Cerebellar nuclear complex (tissue), 1 donor: ENCODE measurements at regions not wholly inside any gene's neighbourhood (a gene's known extent, or its start where the extent isn't known, plus 50 kb on each side); places are given as distances from the start of the nearest gene placed in this dataset.
"Not testable (repeated sequence)": the region's sequence is repeated elsewhere in the genome, so short reads cannot be mapped to it uniquely, and the experiment has no call there.

ENCODE experiments used
- DNase-seq, 2 experiments: peaks; one replicate each; lab custom pipeline; 2025; lab: John Stamatoyannopoulos, UW

DNA sequence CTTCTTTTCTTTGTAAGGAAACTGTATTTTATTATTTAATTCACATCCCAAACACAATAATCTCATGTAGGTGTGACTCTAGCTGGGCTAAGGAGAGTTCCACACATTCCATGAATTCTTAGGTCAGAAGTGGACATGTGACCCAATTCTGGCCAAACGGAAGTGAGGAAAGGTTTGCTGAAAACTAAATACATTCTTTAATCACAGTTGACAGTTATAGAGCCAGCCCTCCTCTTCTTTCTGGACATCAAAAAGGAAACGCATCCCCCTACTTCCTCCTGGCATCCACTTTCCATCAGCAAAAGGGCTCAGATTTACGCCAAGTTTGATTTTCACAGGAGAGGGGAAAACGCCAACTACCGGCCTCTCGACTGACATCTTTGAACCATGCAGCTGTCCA, 774.4 kb upstream of the POM121L12 start:
- no peak for DNase-seq

DNA sequence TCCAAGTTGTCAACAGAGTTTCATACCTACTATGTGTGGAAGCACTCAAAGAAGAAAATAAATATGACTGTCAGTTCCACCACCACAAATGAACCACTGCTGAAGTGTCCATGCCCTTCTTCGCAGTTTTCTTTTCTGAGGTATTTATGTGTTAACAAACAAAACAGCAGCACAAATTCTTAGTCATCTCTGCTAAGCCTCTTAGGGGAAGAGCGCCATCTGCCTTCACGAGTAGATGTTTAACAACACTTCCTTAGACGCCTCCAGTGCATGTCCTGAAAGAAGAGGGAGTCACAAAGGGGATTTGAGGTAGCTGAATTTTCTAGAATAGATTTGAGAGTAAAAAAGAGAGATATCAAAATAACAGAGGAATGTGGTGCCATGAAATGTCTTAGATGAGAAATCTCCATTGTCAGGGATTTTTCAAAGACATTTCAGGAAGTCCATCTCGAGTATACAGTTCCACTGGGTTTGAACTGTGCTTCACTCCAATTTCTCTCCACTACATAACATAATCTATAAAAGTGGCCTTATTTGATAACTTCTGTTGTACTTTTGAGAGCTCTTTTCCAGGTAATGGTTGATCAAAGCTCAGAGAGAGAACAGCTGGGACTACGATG, 775.3 kb upstream of the POM121L12 start:
- DNase-seq = no peak

DNA sequence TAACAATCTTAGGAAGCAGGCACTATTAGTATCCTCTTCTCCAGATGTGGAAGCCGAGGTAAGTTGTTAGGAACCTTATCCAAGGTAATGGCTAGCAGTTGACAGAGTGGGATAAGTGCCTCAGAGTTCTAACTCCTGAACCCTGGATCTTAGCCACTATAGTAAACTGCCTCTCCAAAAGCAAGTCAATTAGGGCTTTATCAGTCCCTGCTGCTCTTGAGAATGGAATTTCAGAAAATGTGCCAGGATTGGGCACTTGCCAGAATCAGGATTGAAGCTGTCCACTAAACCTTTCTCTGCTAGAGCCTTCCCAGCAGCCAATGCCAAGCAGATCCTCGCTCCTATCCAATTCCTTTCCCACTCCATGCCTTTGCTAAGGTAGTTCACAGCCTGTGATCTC, 777.5 kb upstream of the POM121L12 start:
- no peak for DNase-seq

DNA sequence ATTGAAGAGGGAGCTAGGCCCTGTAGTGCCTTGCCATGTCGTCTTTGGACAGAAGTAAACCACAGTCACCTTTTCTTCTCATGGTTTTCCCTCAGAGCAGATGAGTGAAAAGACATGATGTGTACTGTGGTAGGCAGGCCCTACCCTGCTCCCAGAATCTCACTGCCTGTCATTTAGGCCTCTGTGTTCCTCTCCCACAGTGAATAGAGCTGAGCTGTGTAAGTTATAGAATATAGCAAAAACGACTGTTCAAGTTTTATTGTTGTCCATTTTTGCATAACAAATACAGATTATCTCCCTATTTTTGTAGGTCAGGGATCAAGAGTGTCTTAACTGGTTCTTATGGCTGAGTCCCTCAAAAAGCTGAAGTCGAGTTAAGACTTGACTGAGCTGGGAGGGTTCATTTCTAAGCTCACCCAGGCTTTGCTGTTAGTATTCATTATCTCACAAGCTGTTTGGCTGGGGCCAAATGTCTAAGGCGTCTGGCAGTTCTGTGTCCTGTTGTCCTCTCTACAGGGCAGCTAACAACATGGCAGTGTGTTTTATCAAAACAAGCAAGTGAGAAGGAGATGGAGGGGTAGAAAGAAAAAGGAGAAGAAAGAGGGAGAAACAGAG, 780.9 kb upstream of the POM121L12 start:
- DNase-seq = no peak

DNA sequence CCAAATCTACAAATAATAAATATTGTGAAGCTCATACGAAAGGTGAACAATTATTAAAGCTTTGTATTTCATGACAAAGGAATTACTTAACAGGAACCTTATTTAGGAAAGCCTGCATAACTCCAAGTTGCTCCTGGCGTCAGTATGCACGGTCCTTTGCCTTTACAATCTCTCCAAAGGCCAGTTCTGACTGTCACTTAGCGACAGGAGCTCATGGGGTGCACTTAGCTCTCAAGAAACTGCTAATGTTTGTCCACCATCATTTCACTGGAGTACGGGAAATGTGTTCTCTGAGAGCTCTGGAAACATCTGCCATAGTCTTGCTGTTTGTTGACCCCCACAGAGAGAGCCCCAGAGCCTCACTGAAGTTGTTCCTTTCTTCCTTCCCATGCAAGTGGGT, 781.5 kb upstream of the POM121L12 start:
- DNase-seq = no peak

DNA sequence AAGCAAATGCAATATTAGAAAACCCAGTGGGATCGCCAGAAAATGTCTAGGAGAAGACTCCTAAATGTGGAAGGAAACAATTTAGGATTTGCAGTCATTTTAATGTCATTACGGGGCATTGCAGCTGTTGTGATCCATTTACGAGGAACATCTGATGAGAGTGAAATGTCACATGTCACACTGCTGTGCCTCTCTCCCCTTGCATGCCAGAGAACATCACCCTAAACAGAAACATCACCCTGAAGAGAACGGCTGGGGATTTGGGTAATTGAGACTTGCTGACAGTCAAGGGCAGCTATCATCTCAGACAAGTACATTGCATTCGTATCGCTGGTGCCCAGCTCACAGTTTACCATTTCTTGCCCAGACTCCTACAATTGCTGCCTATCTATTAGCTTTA, 785.7 kb upstream of the POM121L12 start:
- DNase-seq = no peak

DNA sequence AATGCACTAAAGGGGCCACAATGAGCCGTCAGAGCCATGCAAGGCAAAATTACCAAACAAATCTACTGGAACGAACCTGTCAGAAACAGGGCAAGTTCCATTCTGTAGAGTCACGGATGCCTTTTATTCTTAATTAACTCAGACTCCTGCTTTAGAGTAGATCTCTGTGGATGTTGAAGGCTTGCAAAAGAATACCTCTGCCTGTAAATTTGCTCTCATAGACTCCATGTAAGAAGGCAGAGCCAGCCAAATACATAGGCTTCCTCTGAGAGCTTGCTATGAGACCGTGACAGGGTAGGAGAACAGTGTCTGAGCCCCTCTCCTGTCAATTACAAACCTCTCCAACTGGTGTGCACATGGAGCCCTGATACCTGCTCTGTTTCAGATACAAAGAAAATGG, 787.9 kb upstream of the POM121L12 start:
- DNase-seq = no peak

DNA sequence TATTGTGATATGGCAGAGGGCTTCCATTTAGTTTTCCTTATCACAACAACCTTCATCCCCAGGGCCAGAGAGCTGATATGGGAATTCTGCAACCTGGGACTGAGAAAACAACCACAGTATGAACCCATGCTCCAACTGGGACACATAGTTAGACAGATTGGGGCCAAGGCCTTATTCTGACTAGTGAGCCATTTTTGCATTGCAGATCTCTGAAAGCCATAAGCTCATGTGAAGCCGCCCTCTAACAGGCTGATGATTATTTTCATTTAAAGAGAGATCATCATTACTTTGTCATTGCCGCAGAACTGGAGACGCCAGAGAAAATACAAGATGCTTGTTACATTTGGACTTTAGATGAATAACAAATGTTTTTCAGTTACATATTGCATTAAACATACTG, 791.7 kb upstream of the POM121L12 start:
- no peak for DNase-seq

DNA sequence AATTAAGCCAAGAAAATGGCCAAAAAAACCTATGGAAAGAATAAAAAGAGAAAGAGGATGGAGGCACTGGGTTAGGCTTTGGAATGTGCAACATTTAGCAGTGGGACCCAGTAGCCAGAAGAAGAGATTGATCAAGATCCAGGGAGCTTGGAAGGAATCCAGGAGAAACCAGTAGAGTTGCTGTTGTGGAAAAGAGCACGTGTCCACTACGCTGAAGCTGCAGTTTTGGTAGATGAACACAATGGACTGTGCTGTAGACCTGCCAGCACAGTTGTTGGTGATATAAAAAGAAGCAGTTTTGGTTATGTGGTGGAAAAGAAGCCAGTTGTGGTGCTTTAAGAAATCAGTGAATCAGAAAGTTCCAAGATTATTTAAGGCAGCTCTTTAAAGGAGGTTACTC, 802.2 kb upstream of the POM121L12 start:
- no peak for DNase-seq

DNA sequence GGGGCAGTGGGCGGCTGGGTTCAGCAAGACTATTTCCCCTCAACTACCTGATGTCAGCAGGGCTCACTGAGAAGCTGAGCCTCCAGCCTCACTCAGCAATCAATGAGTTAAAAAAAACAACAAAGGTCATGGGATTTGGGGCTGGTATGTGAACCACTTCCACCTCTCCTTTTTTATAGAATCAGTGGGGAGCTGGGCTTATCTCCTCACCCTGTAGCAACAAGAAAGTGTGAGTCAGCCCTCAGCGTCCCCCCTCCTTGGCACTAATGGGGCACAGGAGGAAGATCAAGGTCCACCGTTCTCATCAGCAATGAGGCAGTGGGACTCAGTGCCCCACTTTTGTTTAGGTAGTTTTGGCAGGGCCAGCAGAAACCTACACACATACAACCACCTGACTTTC, 823.5 kb upstream of the POM121L12 start:
- no peak for DNase-seq

DNA sequence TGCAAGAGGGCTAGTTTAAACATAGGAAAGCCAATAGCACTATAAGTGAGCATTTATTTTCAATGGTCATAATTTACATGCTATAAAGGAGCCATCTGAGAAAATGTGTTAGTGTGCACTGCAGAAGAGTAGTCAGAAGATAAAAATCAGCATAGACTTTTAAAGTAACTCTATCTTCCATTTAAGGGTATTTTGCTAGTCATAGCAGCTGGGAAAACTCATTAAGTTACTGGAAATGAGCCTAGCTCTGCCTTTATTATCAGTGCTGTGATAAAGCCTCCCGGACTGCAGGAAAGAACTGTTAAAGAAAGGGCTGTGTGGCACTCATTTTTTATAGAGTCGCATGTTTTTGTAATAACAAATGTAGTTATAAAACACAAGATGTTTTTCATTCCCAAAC, 825.8 kb upstream of the POM121L12 start:
- no peak for DNase-seq

DNA sequence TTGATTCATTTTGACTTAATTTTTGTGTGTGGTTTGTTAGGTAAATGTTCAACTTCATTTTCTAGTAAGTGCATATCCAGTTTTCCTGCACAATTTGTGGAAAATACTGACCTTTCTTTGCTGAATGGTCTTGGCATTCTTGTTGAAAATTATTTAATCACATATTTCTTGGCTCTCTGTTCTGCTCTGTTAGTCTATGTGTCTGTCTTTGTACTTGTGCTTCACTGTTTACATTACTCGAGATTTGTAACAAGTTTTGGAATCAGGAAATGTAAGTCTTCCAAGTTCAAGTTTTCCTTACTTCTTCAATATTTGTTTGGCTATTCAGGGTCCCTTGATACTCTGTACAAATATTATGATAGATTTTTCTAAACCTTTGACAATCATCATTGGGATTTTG, 838.2 kb upstream of the POM121L12 start:
- no peak for DNase-seq

DNA sequence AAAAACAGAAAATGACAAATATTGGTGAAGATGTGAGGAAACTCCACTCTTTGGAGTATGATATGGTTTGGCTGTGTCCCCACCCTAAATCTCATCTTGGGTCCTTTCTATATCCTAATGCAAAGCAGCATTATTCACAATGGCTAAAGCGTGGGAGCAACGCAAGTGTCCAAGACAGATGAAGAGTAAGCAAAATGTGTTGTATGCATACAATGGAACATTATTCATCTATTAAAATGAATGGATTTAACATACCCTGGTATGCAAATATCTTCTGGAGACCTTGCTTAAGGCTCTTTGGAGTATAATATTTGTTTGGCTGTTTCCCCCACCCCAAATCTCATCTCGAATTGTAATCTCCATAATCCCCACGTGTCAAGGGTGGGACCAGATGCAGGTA, 839.8 kb upstream of the POM121L12 start:
- no peak for DNase-seq

DNA sequence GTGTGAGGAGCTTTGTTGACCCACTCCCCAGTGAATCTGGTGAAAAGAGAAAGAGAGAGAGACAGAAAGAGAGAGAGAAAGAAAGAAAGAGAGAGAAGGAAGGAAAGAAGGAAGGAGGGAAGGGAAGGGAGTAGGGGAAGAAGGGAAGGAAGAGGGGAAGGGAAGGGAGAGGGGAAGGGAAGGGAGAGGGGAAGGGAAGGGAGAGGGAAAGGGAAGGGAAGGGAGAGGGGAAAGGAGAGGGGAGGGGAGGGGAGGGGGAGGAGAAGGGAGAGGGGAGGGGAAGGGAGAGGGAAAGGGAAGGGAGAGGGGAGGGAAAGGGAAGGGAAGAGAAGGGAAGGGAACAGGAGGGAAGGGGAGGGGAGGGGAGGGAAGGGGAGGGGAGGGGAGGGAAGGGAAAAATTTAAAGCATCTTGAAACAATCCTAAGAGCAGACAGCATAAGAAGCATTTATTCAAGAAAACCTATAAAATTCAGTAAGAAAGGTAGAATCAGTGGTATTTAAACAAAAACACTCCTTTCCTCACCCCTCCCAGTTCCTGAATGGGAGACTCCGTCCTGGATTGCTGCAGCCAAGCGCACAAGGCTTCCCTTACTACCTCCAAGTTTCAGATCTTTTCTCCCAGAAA, 846.2 kb upstream of the POM121L12 start:
- no peak for DNase-seq

DNA sequence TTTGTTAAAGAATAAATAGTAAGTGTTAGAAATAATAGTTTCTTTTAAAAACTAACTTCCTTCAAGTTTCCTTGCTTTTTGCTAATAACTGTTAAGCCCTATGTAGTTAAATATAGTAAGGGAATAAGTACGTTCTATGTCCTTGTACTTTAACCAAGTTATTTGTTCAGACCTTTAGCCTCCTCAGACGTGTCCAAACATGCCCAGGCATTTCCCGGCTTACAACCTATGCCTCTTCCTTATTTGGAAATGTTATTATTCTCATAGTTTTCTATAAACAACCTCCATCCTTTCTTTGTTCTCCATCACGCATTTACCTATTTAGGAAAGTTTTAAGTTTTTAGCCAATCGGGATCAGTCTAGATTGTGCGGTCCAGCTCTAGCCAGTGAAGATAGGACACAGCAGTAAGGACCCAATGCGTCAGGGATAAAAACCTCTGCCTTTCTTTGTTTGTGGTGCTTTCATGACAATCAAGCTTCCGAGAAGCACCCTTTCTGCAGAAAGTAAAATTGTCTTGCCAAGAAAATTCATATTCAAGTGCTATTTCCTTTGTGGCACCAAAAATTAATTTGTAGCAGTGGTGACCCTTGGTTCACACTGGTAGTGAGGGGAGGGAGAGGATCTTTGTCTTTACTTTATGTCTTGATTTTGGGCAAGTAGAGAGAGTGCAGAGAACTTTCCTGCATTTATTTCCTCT, 851.3 kb upstream of the POM121L12 start:
- DNase-seq = no peak

DNA sequence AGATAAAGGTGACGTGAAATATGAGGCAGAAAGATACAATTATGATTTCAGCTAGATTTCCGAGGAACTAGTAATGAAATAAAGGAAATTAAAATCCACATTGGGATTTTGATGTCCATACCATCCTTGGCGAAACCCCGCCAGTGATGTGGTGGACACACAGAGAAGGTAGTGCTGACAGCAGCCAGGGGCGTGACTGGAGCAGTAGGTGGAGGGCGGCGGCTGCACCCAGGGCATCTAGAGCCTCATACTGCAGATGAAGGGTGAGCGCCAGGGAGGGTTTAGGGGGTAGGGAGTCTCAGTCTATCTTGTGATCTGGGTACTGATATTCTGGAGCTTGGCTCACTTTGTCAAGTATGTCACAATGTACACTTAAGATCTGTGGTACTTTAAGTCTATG, 855.5 kb upstream of the POM121L12 start:
- no peak for DNase-seq

DNA sequence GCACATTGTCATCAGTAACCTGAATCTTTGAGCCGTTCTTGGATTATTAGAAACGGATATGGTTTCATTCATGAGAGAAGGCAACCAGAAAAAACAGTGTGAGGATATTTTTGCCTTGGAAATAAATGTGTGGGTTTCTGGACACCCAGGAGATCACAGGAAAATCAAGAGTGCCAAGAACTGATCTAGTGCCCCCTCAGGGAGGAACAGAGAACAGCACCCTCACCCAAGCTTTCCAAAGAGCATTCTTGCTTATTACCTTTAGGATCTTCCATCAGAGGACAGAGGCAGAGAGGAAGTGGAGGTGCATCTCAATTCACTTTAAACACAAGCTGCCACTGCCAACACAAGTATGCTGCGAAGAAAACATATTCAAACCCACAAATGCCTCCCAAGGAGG, 851.5 kb upstream of the COBL start:
- DNase-seq = no peak

DNA sequence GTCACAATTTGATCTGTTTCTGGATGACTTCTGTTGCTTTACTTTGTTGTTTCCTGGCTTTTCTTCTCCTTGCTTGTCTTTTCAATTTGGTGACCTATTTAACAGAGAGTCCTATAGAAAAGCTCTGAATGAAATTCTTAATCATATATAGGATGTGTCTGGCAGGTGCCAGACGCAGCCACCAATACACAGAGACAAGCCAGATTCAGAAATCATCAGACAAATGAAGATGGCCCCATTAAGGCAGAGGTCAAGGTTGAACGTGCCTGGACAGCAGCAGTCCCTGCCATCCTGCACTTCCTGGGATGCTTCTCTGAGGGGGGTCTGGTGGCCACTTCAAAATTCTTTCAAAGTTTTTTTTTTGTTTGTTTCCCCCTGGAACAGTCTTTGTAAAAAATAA, 846.7 kb upstream of the COBL start:
- no peak for DNase-seq

DNA sequence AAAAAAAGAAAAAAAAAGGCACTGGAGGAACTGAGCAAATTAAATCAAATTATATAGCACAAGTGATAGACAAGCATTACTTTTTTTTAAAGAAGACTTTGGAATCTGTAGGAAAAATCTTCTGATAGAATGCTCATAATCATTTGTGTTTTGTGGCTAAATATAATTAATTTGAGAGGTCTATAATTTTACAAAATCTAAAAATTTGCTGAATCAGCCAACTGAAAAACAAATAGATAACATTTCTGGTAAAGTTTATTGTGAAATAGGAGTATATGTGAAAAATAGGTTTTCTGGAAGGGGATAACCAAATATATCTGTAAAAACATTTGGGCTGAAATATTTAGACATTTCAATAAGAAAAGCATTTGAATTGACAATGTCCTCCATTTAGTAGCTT, 844.9 kb upstream of the COBL start:
- no peak for DNase-seq

DNA sequence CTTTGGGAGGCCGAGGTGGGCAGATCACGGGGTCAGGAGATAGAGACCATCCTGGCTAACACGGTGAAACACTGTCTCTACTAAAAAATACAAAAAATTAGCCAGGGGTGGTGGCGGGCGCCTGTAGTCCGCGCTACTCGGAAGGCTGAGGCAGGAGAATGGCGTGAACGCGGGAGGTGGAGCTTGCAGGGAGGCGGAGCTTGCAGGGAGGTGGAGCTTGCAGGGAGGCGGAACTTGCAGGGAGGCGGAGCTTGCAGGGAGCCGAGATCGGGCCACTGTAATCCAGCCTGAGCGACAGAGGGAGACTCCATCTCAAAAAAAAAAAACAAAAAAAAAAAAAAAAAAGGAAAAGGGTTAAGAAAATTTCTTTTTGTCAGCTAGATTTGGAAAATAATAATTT, 842.8 kb upstream of the COBL start:
- DNase-seq = not testable (repeated sequence)

DNA sequence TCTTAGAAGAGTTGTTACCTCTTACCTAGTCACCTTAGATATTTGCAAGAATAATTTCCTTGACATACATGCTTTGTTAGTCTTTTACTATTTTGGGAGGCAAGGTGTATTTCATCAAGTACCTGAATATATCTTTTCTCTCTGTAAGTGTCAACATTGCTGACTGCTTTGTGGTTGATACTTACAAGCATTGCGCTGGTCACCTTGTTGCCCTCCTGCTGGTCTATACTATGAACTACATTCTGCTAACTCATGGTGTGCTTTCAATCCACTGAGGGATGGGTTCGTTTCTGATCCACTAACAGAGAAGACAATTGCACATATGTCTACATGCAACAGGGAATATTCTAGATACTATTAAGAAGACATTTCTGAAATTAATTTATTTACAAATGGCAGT, 837.8 kb upstream of the COBL start:
- no peak for DNase-seq

DNA sequence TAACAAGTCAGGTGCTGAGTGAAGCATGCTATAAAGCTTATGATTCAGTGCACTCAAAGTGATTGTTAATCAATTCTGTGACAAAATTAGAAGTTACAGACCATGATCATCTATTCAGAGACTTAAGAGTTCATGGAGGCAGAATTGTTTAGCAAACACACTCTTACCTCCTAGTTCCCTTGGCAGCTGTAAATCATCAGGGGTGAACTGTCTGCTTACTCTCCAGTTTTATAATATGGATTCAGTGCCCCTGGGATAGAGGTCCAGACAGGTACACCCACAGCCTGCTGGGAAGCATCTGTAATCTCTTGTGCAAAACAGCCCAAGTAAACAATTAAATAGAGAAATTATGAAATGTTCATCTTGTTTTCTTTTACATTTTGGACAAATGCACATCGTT, 835.0 kb upstream of the COBL start:
- no peak for DNase-seq

DNA sequence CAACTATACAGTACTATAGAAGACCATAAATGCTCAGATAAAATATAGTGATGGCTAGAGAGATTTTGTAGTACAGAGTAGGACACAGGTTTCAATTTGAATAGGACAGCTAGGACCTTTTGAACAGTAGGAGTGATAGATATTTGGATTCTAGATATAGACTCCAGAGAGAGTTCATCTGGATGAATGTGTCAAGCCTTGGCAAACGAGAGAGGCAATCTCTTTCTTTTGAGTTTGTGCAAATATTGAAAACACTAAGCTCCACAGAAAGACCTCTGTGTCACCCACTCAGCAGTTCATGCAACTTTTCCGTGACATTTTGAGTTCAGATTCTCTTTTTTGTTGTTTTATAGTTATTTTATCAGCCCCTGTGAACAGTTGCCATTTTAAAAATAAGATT, 834.3 kb upstream of the COBL start:
- no peak for DNase-seq
